GM21529 (cell line): ENCODE measurements at regions not wholly inside any gene's neighbourhood (a gene's known extent, or its start where the extent isn't known, plus 50 kb on each side); places are given as distances from the start of the nearest gene placed in this dataset.

Experiments used
- ATAC-seq: cut with Tn5 transposase; IDR thresholded peaks from one replicate; pipeline ENCODE4 v1.9.1; 2021; ENCODE audit not compliant: unreplicated experiment

- ATAC-seq = no peak
Measured at GRCh38 chr5:112653638-112654205, 84.0 kb upstream of the APC start.

- ATAC-seq = no peak
Measured at GRCh38 chr5:112655513-112655912, 82.2 kb upstream of the APC start.

- ATAC-seq = no peak
Measured at GRCh38 chr5:112656451-112656850, 81.2 kb upstream of the APC start.

GRCh38 chr5:112657804-112658203 lies 79.9 kb upstream of the APC start:
- no peak for ATAC-seq

- ATAC-seq = no peak
Measured at GRCh38 chr5:112660359-112660758, 77.3 kb upstream of the APC start.

- ATAC-seq = no peak
Measured at GRCh38 chr5:112663146-112663545, 74.5 kb upstream of the APC start.

GRCh38 chr5:112668016-112668415 lies 69.7 kb upstream of the APC start:
- no peak for ATAC-seq

- ATAC-seq = no peak
Measured at GRCh38 chr5:112668911-112669310, 68.8 kb upstream of the APC start.

GRCh38 chr5:112669328-112669963 lies 68.2 kb upstream of the APC start:
- ATAC-seq = no peak

- ATAC-seq = no peak
Measured at GRCh38 chr5:112671687-112672086, 66.0 kb upstream of the APC start.

GRCh38 chr5:112681481-112681908 lies 56.2 kb upstream of the APC start:
- peak; percentile 80 for ATAC-seq

GRCh38 chr5:112682621-112683061 lies 55.0 kb upstream of the APC start:
- no peak for ATAC-seq

GRCh38 chr5:112684121-112684520 lies 53.6 kb upstream of the APC start:
- ATAC-seq = peak; percentile 45

- ATAC-seq = peak; percentile 8
Measured at GRCh38 chr5:112684737-112685136, 52.9 kb upstream of the APC start.

GRCh38 chr5:112685386-112685785 lies 52.3 kb upstream of the APC start:
- no peak for ATAC-seq

- no peak for ATAC-seq
Measured at GRCh38 chr5:112685931-112686330, 51.8 kb upstream of the APC start.

- ATAC-seq = no peak
Measured at GRCh38 chr5:112686675-112687074, 51.0 kb upstream of the APC start.

GRCh38 chr5:112687306-112687705 lies 50.4 kb upstream of the APC start:
- ATAC-seq = no peak
